DMS 273 (cell line): ENCODE measurements at regions not wholly inside any gene's neighbourhood (a gene's known extent, or its start where the extent isn't known, plus 50 kb on each side); places are given as distances from the start of the nearest gene placed in this dataset.
A peak's percentile ranks its signal among the peaks of the same experiment; 100 is the strongest.
"Not testable (repeated sequence)": the region's sequence is repeated elsewhere in the genome, so short reads cannot be mapped to it uniquely, and the experiment has no call there.

Experiments
- DNase-seq: peaks from one replicate; lab custom pipeline; 2025; ENCODE audit not compliant: unreplicated experiment; lab: John Stamatoyannopoulos, UW

GRCh38 chr1:181170194-181170593 lies 81.7 kb downstream of the IER5 start:
- DNase-seq: no peak

DNA sequence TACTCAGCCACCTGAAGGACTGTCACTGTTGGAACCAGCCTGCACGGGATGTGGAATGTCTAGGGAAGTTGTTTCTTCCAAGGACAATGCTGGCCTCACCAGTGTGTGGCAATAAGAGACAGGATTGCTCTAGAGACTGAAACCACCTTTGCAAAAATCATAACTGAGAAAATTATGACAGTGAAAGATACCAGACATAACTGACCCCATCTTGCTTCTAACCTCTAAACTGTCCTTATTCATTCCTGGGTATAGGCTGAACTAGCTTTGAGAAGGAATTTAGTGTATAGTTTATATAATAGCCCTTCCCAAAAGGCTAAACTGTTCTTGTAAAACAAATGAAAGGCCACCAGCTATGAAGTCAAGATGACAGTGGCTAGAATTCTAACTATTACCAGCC lies 83.6 kb downstream of the IER5 start:
- DNase-seq: no peak

- DNase-seq: no peak
Observed at GRCh38 chr1:181173761-181174447, 85.4 kb downstream of the IER5 start.

- DNase-seq: no peak
Observed at GRCh38 chr1:181174861-181175260, 86.4 kb downstream of the IER5 start.

GRCh38 chr1:181175356-181175910 lies 86.9 kb downstream of the IER5 start:
- DNase-seq: no peak

- no peak for DNase-seq
Observed at GRCh38 chr1:181175955-181176354, 87.5 kb downstream of the IER5 start.

DNA sequence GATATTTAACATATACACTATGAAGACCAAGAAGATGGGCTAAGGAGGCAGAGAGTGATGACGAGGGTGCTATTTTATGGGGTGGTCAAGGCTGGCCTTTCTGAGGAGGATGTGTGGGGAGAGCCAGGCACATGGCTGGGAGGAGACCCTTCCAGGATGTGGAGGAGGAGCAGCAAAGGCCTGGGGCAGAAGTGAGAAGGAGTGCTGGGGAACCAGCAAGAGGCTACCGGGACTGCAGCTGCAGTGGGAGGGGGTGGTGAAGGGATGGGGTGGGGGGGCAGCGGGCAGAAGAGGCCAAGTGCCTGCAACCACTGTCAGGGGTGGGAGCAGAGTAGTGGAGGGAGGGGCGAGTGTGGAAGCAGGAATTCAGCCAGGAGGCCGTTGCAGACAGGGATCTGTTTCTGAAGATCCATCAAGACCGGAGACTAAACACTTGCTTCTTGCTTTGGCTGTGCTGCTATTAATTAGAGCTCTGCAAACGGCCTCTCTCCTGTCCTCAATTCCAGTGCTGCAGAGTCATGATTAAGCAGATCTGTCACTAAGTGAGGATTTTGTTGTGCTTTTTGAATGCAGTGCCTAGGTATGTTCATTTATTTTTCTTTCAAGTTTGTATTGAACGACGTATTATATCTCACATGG lies 89.9 kb downstream of the IER5 start:
- no peak for DNase-seq

GRCh38 chr1:181179279-181179986 lies 90.9 kb downstream of the IER5 start:
- DNase-seq: no peak

DNA sequence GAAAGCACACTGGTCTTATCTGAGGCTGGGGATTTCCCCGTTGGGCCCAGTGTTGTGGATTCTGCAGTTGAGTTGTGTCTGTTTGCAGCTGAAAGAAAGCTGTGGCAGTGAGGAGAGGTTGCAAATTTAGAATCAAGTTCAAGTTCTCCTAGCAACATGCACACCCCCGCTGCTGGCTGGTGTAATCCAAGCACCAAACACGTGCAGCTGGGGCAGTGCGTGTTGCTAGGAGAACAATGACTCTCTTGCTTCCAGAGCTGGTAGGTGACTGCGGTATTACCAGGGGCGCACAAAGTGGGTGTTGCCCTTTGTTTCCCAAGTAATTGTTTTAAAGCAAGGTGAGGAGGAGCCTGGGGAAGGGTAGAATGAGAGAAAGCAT lies 91.5 kb downstream of the IER5 start:
- peak; percentile 92 for DNase-seq

DNA sequence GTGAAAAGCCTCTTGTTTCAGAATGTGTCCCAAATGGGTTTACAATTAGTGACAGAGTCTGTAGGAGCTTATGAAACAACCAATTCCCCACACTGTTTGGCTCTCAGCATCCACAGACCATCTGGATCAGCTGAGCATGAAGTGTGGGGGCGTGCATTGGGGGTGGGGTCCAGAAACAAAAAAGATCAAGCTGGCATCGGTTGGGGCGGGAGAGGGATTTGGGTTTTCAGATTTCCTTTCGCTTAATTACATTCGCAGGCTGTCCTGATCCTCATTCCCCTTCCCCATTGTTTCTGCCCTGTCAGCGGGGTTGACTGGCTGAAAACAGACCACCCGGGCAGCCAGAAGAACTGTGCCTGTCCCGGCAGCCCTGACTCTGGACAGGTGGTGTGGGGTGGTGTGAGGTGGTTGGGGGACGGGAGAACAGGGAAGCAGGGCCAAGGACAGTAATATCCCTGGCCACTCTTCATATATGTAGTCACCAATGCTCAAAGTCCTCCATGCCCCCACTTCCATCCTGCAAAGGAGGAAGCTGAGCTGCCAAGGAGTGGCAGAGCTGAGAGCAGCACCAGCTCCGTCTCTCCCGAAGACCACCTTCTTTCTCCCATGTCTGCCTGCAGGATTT lies 92.0 kb downstream of the IER5 start:
- peak; percentile 70 for DNase-seq

DNA sequence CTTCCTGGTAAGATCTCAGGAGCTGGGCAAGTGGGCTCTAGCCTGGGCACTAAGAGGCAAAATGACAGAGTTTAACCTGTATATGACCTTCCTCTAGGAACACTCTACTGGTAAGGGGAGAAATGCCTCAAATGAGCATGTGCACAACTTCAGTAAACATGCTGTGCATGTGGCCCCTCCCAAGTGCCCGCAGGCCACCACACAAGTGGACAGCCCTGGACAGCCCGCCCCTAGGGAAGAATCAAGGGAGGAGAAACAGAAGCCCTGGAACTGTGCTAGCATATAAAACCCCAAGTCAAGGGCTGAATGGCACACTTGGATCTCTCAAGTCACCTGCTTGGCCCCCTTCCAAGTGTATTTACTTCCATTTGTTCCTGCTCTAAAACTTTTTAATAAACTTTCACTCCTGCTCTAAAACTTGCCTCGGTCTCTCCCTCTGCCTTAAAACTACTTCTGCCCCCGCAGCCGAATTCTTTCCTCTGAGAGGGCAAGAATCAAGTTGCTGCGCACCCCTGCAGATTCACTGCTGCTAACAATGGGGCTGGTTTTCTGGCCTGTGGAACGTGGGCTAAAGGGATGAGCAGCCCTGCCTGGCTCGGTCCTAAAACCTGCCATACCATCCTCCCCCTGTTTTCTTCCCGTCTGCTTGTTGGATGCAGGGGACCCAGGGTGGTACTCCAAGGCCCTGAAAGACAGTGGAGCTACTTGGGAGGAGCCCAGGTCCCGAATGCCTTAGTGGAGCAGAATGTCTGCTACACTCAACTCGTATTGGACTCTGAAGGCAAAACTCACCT lies 93.5 kb downstream of the IER5 start:
- DNase-seq: no peak

- DNase-seq: no peak
Observed at GRCh38 chr1:181184621-181185020, 96.1 kb downstream of the IER5 start.

GRCh38 chr1:181185461-181185860 lies 97.0 kb downstream of the IER5 start:
- no peak for DNase-seq

DNA sequence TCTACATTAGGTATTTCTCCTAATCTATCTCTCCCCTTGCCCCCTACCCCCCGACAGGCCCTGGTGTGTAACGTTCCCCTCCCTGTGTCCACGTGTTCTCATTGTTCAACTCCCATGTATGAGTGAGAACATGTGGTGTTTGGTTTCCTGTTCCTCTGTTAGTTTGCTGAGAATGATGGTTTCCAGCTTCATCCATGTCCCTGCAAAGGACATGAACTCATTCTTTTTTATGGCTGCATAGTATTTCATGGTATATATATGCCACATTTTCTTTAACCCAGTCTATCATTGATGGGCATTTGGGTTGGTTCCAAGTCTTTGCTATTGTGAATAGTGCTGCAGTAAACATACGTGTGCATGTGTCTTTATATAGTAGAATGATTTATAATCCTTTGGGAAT lies 97.6 kb downstream of the IER5 start:
- not testable (repeated sequence) for DNase-seq

DNA sequence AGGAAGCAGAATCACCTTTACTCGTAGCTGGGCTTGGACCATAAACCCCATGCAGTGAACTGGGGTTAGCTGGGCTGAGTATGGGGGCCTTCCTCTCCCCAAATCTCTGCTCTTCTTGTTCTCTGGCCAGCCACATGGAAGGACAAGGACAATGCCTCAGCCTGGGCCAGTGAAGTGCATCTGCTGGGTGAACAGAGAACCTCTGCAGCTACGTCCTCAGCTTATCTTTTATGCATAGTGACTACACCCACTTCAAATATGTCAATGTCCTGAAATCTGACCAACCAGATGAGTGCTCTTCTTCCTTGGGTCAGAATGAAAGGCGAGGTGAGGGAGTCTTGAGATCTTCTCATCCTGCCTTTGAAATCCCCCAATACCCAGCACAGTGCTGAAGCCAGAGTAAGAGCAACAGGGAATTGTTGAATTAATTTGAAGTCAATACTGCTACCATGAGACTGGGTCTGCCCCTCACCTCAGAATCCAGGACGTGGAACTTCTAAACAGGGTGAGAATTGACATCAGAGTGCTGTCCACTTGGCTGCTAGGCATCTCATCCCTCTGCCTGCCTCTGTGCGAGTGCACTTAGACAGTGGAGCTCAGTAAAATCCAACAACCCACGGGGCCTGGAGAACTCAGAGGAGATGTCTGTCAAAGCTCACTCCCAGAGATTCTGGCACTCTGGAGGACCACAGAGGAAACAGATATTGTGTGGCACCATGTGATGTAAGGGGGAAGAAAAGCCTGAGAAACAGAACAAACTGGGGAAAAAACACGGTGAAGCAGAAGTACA lies 99.0 kb downstream of the IER5 start:
- DNase-seq: no peak

GRCh38 chr1:181189245-181189644 lies 100.7 kb downstream of the IER5 start:
- no peak for DNase-seq

DNA sequence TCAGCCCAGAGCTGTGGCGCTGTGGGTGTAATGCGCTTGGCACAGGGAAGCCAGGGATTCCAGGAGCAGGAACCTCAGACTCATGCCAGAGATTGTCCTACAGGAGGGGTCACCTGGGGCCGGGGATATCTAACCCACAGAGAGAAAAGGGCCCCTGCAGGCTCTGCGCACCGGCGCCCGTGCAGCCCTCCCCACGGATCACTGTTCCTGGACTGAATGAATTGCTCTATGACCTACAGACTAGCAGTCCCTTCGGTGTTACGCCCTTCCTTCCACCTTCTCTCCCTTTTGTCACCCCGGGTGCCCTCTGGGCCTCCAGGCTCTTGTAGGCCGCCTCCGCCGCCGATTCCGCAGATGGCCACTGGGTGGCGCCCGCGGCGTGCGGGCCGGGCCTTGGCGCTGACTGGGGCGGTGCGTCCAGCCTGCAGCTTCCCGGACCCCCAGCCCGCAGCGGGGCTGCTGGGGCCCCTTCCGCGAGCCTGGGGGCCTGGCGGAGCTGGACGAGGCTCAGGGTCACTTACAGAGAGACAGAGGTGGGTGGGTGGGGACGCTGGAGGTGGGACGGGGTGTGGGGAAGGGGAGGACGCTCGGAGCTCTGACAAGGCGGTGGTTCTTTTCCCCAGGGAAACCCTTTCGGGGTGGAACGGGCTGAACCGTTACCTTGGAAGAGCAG lies 101.3 kb downstream of the IER5 start:
- peak; percentile 89 for DNase-seq

DNA sequence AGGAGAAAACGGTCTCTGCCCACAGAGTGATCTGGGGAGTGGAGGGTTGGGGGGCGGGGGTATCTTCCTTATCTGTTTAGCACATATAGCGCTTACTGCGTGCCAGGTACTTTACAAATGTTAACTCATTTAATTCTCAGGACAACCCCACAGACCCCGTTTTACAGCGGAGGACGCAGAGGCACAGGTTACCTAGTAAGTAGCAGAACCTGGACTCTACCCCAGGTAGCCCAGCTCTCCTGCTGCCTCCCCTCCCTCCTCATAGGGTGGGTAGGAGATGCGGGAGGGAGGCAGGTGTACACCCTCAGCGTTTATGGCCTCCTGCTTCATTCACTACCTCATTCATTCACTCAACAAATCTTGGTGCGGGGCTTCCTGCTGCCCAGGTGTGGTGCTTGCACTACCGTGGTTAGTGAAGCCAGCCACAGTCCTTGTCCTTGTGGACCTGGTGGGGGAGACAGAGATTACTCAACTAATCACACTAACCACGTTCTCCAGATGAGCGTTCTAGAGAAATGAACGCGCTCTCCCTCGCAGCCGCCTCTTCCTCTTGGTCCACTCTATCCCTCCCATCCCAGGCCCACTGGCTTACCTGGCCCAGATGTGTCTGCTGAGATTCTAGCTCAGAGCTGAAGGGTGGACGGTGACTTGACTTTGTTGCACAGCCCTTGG lies 102.0 kb downstream of the IER5 start:
- DNase-seq: peak; percentile 36

DNA sequence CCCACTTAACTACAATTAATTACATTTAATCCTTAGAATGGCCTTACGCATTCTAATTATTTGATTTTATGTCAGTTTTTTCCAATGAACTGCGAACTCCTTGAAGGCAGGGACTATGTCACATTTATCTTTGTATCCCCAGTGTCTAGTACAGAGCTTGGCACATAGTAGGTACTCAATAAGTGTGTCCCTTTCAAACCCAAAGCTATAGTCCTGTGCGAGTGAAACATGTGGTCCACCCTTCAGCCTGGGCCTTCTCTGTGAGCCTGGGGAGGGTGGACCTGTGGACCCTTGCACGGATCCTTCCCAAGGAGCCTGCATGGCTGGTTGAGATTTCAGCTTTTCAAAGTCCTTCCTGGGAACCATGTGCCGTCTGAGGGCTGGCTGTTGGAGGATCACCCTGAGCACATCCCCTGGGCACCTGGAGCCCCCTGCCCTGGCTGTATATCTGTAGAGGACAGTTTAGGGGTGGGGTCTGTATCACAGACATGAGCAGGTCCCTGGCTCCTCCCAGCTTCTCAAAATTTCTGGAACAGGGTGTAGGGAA lies 103.1 kb downstream of the IER5 start:
- no peak for DNase-seq
